ENCODE measurements at regions not wholly inside any gene's neighbourhood (a gene's known extent, or its start where the extent isn't known, plus 50 kb on each side); places are given as distances from the start of the nearest gene placed in this dataset.

DNA sequence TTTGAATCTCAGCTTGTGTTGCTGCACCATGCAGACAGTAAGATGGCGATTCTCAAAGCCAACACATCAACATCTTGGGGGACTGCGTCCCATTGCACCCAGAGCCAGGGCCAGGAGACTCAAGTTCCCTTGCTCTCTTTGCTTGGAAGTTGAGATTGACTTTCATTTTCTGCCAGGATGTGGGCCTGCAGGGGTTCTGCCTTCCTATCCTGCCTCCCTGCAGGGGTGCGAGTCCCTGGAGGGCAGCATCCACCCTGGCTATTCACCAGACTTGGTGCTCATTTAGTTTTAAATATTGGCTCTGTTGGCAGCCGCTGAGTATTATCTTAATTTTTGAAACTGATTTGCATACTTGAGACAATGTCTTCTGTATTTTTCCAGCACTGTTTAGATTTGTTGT, 451.5 kb downstream of the GLRX3 start:
- TF ChIP-seq EZH2 (IDR thresholded peaks at IDR 0.05; ENCODE audit: low read depth, unreplicated experiment) (no peak), ZNF331 (CRISPR knock-in tag; IDR thresholded peaks at IDR 0.05; ENCODE audit: low read depth) (no peak), POLR2AphosphoS5 (IDR thresholded peaks at IDR 0.05; ENCODE audit: low read depth) (no peak), EZH2phosphoT487 (IDR thresholded peaks at IDR 0.05; ENCODE audit: unreplicated experiment) (no peak), STAT1 (IDR thresholded peaks at IDR 0.05; ENCODE audit: unreplicated experiment) (no peak)
- TF ChIP-seq, protein P1, sequence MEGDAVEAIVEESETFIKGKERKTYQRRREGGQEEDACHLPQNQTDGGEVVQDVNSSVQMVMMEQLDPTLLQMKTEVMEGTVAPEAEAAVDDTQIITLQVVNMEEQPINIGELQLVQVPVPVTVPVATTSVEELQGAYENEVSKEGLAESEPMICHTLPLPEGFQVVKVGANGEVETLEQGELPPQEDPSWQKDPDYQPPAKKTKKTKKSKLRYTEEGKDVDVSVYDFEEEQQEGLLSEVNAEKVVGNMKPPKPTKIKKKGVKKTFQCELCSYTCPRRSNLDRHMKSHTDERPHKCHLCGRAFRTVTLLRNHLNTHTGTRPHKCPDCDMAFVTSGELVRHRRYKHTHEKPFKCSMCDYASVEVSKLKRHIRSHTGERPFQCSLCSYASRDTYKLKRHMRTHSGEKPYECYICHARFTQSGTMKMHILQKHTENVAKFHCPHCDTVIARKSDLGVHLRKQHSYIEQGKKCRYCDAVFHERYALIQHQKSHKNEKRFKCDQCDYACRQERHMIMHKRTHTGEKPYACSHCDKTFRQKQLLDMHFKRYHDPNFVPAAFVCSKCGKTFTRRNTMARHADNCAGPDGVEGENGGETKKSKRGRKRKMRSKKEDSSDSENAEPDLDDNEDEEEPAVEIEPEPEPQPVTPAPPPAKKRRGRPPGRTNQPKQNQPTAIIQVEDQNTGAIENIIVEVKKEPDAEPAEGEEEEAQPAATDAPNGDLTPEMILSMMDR (conservative IDR thresholded peaks at IDR 0.05; ENCODE audit: low read depth in 2 of 2) = no peak

All from GM23338 (cell line).